ENCODE measurements at regions not wholly inside any gene's neighbourhood (a gene's known extent, or its start where the extent isn't known, plus 50 kb on each side); places are given as distances from the start of the nearest gene placed in this dataset.

- no peak for DNase-seq (ENCODE audit: low read depth)
Measured at GRCh38 chr2:196224756-196225155, 53.4 kb upstream of the STK17B start.

GRCh38 chr2:196225213-196225612 is 53.8 kb upstream of the STK17B start:
- peak; percentile 51 for DNase-seq (ENCODE audit: low read depth)

- DNase-seq (ENCODE audit: low read depth), result no peak
Measured at GRCh38 chr2:196226058-196226706, 54.8 kb upstream of the STK17B start.

GRCh38 chr2:196226707-196227065 is 55.3 kb upstream of the STK17B start:
- no peak for DNase-seq (ENCODE audit: low read depth)

GRCh38 chr2:196229013-196229412 is 57.6 kb upstream of the STK17B start:
- DNase-seq (ENCODE audit: low read depth), result no peak

- no peak for DNase-seq (ENCODE audit: low read depth)
Measured at GRCh38 chr2:196230061-196230854, 58.9 kb upstream of the STK17B start.

GRCh38 chr2:196233021-196233804 is 61.8 kb upstream of the STK17B start:
- peak; percentile 79 for DNase-seq (ENCODE audit: low read depth)

GRCh38 chr2:196233805-196234475 is 62.6 kb upstream of the STK17B start:
- DNase-seq (ENCODE audit: low read depth), result no peak

GRCh38 chr2:196234672-196235071 is 63.3 kb upstream of the STK17B start:
- peak; percentile 97 for DNase-seq (ENCODE audit: low read depth)

- DNase-seq (ENCODE audit: low read depth), result peak; percentile 75
Measured at GRCh38 chr2:196238836-196239380, 67.5 kb upstream of the STK17B start.

- peak; percentile 97 for DNase-seq (ENCODE audit: low read depth)
Measured at GRCh38 chr2:196239622-196240587, 68.5 kb upstream of the STK17B start.

- DNase-seq (ENCODE audit: low read depth), result no peak
Measured at GRCh38 chr2:196241175-196241574, 69.8 kb upstream of the STK17B start.

GRCh38 chr2:196242131-196242620 is 70.8 kb upstream of the STK17B start:
- peak; percentile 73 for DNase-seq (ENCODE audit: low read depth)

- DNase-seq (ENCODE audit: low read depth), result no peak
Measured at GRCh38 chr2:196244516-196244915, 73.1 kb upstream of the STK17B start.

GRCh38 chr2:196244966-196245365 is 73.6 kb upstream of the STK17B start:
- peak; percentile 83 for DNase-seq (ENCODE audit: low read depth)

- no peak for DNase-seq (ENCODE audit: low read depth)
Measured at GRCh38 chr2:196245378-196246140, 74.2 kb upstream of the STK17B start.

GRCh38 chr2:196247114-196247975 is 76.0 kb upstream of the STK17B start:
- DNase-seq (ENCODE audit: low read depth), result no peak

- no peak for DNase-seq (ENCODE audit: low read depth)
Measured at GRCh38 chr2:196247976-196248280, 76.5 kb upstream of the STK17B start.

GRCh38 chr2:196248467-196249094 is 77.2 kb upstream of the STK17B start:
- no peak for DNase-seq (ENCODE audit: low read depth)
